G401 (cell line): ENCODE measurements at regions not wholly inside any gene's neighbourhood (a gene's known extent, or its start where the extent isn't known, plus 50 kb on each side); places are given as distances from the start of the nearest gene placed in this dataset.

Experiments used
- DNase-seq: peaks from one replicate; pipeline ENCODE4 v3.0.0-alpha.2; 2015; ENCODE audit warnings: low spot score
- in situ Hi-C: cut with HindIII; loops from 2 replicates; pipeline ENCODE4 v1.10.0; 2016; ENCODE audit warnings: low sequenced_read_pairs, mixed read lengths

GRCh38 chr4:22877486-22878052 is 184.8 kb downstream of the GBA3 start:
- in situ Hi-C loops = no loop called here
- peak; percentile 10 for DNase-seq

- no peak for DNase-seq
- in situ Hi-C loops = no loop called here
Observed at GRCh38 chr4:22876270-22876669, 183.5 kb downstream of the GBA3 start.

DNA sequence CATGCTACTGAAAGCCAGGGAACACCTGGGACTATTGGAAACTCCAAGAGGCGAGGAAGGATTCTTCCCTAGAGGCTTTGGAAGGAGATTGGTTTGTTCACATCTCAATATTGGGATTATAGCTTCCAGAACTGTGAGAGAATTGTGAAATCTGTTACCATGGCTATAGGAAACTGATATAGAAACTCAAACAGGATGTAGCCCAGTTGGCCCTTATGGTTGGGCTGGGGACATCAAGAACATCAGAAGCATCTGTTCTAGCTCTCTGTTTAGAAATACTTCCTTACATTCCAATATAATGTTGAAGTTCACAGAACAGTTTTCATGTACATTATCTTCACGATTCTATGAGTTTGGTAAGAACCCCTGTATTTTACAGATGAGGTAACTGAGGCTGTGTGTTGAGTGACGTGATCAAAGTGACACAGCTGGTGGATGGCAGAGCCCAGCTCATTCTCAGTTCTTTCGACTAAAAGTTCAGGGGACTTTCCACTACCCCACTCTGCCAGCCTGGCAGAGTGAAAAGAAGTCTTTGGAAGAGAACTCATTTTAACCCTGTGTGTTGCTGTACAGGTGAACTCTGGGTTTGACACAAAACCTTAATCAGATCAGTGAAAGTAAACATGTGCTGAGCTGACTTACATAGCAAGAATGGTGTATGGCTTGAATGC is 183.0 kb downstream of the GBA3 start:
- in situ Hi-C loops = no loop called here
- DNase-seq = no peak

DNA sequence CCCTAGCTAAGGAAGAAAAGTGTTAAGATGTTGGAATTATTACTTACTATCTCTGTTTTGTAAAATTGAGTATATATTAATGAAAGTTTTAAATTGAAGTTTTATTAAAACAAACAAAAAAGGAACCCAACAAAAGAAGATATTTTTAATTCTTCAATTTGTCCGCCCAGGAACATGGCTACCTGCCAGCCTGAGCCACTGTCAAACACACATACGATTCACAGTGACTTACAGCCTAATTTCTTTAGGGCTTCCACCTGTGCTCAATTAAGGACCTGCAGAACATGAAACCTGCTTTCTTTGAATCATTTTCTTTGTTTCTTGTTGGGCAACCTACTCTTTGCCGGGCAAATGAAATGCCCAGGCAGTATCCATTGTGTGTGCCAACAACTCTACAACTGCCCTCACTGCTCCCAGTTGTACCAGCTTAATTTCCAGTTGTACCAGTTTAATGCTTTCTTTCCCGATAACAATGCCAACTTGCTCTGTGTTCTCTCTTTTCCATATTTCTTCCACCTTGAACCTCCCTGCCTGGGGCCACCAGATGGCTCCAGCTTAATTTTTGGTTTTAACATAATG is 181.7 kb downstream of the GBA3 start:
- in situ Hi-C loops = no loop called here
- no peak for DNase-seq

DNA sequence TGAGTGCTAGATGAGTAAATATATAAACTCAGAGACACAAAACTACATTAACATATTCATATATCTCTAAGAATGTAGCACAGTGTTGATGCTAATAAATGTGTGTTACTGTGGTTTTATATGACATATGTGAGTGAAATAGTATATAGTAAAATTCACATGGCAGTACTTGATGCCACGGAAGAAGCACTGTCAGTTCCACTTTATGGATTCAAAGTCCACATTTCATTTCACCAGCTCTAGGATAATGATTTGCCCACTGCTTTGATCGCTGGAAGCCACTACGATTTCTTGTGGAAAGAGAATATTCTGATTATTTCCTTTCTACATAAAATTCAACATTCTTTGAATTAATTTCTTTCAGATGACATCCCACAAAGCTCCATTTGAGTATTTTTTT is 181.2 kb downstream of the GBA3 start:
- in situ Hi-C loops = no loop called here
- DNase-seq = no peak

DNA sequence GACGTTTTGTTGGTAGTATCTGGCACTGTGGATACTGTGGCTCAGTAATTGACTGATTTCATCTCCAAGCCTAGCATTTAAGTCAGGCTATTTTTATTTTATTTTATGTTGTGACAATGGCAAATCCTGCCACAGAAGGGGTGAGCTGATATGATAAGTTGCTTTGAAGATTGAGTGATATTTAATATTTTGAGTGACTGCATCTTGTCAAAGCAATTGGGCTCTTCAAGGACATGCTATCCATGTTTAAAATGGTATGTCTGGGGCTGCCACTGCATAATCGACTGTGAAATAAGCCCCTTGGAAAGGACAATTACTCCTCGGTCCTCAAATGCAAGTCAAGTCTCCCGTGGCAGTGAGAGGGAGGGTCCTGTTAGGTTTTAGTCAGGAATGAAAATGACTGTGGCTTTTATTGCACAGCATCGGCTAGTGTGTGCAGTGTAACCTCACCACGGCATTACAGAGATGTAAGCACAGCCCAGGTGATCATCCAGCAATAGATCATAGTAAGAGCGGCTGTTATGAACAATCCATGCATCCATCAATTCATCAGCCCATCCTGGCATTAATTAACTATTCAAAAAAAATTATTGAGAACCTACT is 178.2 kb downstream of the GBA3 start:
- DNase-seq = no peak
- in situ Hi-C loops = no loop called here

GRCh38 chr4:22869235-22869634 is 176.5 kb downstream of the GBA3 start:
- no peak for DNase-seq
- in situ Hi-C loops = no loop called here
